Liver (tissue), 3 donors: ENCODE measurements at regions not wholly inside any gene's neighbourhood (a gene's known extent, or its start where the extent isn't known, plus 50 kb on each side); places are given as distances from the start of the nearest gene placed in this dataset.

Experiments used
- EGR1 ChIP-seq, 2 donors: IDR thresholded peaks; 2 replicates each; pipeline ENCODE4 v1.6.1; 2016 to 2018; ENCODE audit warnings: antibody characterized with exemption in 2 of 2, low read depth in 2 of 2
- GABPA ChIP-seq, 2 donors: IDR thresholded peaks in 1 of 2; conservative IDR thresholded peaks in 1 of 2; 2 replicates each; pipeline ENCODE4 v1.6.1; 2016; ENCODE audit warnings: antibody characterized with exemption in 2 of 2, mild to moderate bottlenecking in 1 of 2, moderate library complexity in 1 of 2
- HNF4G ChIP-seq: IDR thresholded peaks from 2 replicates; pipeline ENCODE4 v1.6.1; 2016; ENCODE audit warnings: antibody characterized with exemption
- JUND ChIP-seq, 2 donors: IDR thresholded peaks; 2 replicates each; pipeline ENCODE4 v1.6.1; 2016; ENCODE audit warnings: antibody characterized with exemption in 2 of 2
- NR2F2 ChIP-seq: IDR thresholded peaks from 2 replicates; pipeline ENCODE4 v1.6.1; 2016; ENCODE audit warnings: antibody characterized with exemption
- RAD21 ChIP-seq, 2 donors: IDR thresholded peaks; 2 replicates each; pipeline ENCODE4 v1.6.1; 2016; ENCODE audit warnings: antibody characterized with exemption in 2 of 2, mild to moderate bottlenecking in 2 of 2
- RXRA ChIP-seq, 2 donors: IDR thresholded peaks; 2 replicates each; pipeline ENCODE4 v1.6.1; 2017 to 2018; ENCODE audit warnings: antibody characterized with exemption in 2 of 2, mild to moderate bottlenecking in 1 of 2
- TAF1 ChIP-seq: conservative IDR thresholded peaks from 2 replicates; pipeline ENCODE4 v1.6.1; 2016; ENCODE audit warnings: antibody characterized with exemption, mild to moderate bottlenecking
- YY1 ChIP-seq: IDR thresholded peaks from 2 replicates; pipeline ENCODE4 v1.6.1; 2016; ENCODE audit warnings: antibody characterized with exemption, mild to moderate bottlenecking
- TF ChIP-seq, protein P1 (sequence below): fragments of 150-350 bp; IDR thresholded peaks from 2 replicates; pipeline ENCODE4 v1.5.1; 2017; ENCODE audit warnings: improper control_type of control experiment, low read depth, low read length; ENCODE audit not compliant: missing input control
- TF ChIP-seq, protein P2 (sequence below): IDR thresholded peaks from 2 replicates; pipeline ENCODE4 v1.6.1; 2016; ENCODE audit warnings: antibody characterized with exemption, mild to moderate bottlenecking
- TF ChIP-seq, protein P3 (sequence below): IDR thresholded peaks from 2 replicates; pipeline ENCODE4 v1.6.1; 2016; ENCODE audit warnings: antibody characterized with exemption
- TF ChIP-seq, protein P4 (sequence below): IDR thresholded peaks from 2 replicates; pipeline ENCODE4 v1.6.1; 2016; ENCODE audit warnings: antibody characterized with exemption
- TF ChIP-seq, protein P5 (sequence below): IDR thresholded peaks from 2 replicates; pipeline ENCODE4 v1.6.1; 2016; ENCODE audit warnings: antibody characterized with exemption
- donor health status: healthy.
- donor health status: healthy.

DNA sequence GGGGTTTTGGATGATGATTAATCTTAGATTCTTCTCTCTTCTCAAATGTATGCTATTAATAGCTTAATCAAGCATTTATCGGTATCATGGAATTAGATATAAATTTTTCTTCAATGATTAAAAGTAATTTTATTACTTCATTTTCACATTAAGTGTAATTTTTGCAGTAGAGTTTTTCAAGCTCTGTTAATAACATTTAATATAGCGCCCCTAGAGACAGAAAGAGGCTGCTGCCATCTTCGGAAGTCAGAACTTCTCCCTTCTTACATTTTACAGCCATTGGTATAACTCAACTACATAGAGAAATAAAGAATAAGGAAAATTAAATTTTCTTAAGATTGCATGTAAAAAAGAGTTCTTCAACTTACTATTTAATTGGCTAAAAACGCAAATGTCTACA lies 540.3 kb downstream of the GABRG2 start:
- TF ChIP-seq, protein P1, sequence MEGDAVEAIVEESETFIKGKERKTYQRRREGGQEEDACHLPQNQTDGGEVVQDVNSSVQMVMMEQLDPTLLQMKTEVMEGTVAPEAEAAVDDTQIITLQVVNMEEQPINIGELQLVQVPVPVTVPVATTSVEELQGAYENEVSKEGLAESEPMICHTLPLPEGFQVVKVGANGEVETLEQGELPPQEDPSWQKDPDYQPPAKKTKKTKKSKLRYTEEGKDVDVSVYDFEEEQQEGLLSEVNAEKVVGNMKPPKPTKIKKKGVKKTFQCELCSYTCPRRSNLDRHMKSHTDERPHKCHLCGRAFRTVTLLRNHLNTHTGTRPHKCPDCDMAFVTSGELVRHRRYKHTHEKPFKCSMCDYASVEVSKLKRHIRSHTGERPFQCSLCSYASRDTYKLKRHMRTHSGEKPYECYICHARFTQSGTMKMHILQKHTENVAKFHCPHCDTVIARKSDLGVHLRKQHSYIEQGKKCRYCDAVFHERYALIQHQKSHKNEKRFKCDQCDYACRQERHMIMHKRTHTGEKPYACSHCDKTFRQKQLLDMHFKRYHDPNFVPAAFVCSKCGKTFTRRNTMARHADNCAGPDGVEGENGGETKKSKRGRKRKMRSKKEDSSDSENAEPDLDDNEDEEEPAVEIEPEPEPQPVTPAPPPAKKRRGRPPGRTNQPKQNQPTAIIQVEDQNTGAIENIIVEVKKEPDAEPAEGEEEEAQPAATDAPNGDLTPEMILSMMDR, result peak; percentile 4
- no peak for TF ChIP-seq YY1
- TF ChIP-seq RAD21 (IDR thresholded peaks at IDR 0.05), result no peak
- TF ChIP-seq TAF1, result no peak
- TF ChIP-seq, protein P2, sequence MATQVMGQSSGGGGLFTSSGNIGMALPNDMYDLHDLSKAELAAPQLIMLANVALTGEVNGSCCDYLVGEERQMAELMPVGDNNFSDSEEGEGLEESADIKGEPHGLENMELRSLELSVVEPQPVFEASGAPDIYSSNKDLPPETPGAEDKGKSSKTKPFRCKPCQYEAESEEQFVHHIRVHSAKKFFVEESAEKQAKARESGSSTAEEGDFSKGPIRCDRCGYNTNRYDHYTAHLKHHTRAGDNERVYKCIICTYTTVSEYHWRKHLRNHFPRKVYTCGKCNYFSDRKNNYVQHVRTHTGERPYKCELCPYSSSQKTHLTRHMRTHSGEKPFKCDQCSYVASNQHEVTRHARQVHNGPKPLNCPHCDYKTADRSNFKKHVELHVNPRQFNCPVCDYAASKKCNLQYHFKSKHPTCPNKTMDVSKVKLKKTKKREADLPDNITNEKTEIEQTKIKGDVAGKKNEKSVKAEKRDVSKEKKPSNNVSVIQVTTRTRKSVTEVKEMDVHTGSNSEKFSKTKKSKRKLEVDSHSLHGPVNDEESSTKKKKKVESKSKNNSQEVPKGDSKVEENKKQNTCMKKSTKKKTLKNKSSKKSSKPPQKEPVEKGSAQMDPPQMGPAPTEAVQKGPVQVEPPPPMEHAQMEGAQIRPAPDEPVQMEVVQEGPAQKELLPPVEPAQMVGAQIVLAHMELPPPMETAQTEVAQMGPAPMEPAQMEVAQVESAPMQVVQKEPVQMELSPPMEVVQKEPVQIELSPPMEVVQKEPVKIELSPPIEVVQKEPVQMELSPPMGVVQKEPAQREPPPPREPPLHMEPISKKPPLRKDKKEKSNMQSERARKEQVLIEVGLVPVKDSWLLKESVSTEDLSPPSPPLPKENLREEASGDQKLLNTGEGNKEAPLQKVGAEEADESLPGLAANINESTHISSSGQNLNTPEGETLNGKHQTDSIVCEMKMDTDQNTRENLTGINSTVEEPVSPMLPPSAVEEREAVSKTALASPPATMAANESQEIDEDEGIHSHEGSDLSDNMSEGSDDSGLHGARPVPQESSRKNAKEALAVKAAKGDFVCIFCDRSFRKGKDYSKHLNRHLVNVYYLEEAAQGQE, result no peak
- TF ChIP-seq, protein P3, sequence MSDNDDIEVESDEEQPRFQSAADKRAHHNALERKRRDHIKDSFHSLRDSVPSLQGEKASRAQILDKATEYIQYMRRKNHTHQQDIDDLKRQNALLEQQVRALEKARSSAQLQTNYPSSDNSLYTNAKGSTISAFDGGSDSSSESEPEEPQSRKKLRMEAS, result no peak
- TF ChIP-seq, protein P4, sequence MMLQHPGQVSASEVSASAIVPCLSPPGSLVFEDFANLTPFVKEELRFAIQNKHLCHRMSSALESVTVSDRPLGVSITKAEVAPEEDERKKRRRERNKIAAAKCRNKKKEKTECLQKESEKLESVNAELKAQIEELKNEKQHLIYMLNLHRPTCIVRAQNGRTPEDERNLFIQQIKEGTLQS, result no peak
- TF ChIP-seq RXRA (IDR thresholded peaks at IDR 0.05), result no peak
- no peak for TF ChIP-seq EGR1 (IDR thresholded peaks at IDR 0.05; ENCODE audit: low read depth in 2 of 2)
- no peak for TF ChIP-seq GABPA (IDR thresholded peaks at IDR 0.05 in 1 of 2, conservative IDR thresholded peaks at IDR 0.05 in 1 of 2)
- TF ChIP-seq JUND (IDR thresholded peaks at IDR 0.05), result no peak
- TF ChIP-seq, protein P5, sequence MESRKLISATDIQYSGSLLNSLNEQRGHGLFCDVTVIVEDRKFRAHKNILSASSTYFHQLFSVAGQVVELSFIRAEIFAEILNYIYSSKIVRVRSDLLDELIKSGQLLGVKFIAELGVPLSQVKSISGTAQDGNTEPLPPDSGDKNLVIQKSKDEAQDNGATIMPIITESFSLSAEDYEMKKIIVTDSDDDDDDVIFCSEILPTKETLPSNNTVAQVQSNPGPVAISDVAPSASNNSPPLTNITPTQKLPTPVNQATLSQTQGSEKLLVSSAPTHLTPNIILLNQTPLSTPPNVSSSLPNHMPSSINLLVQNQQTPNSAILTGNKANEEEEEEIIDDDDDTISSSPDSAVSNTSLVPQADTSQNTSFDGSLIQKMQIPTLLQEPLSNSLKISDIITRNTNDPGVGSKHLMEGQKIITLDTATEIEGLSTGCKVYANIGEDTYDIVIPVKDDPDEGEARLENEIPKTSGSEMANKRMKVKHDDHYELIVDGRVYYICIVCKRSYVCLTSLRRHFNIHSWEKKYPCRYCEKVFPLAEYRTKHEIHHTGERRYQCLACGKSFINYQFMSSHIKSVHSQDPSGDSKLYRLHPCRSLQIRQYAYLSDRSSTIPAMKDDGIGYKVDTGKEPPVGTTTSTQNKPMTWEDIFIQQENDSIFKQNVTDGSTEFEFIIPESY, result no peak
- no peak for TF ChIP-seq NR2F2
- no peak for TF ChIP-seq HNF4G
